ENCODE measurements at regions not wholly inside any gene's neighbourhood (a gene's known extent, or its start where the extent isn't known, plus 50 kb on each side); places are given as distances from the start of the nearest gene placed in this dataset.

- Histone ChIP-seq H3K36me3 (ENCODE audit: control insufficient read depth, low read depth, low read length) (no peaks in the 10 kb centered on the region), H3K4me1 (ENCODE audit: control insufficient read depth, low read depth, low read length) (peaks cover 7% of the 10 kb centered on the region), H3K27ac (ENCODE audit: low read length) (no peak overlapping the region), H3K9ac (ENCODE audit: low read length) (no peak overlapping the region), H3K9me3 (ENCODE audit: control insufficient read depth, low read depth, low read length) (no peaks in the 10 kb centered on the region), H3K4me3 (ENCODE audit: low read length) (no peak overlapping the region), H3K27me3 (ENCODE audit: control insufficient read depth, insufficient read depth, low read length) (no peaks in the 10 kb centered on the region)
Observed at GRCh38 chr9:86515221-86515620, 161.0 kb upstream of the TUT7 start.

- Histone ChIP-seq H3K4me3 (ENCODE audit: low read length) (no peak overlapping the region), H3K9me3 (ENCODE audit: control insufficient read depth, low read depth, low read length) (no peaks in the 10 kb centered on the region), H3K27ac (ENCODE audit: low read length) (no peak overlapping the region), H3K4me1 (ENCODE audit: control insufficient read depth, low read depth, low read length) (peaks cover 7% of the 10 kb centered on the region), H3K27me3 (ENCODE audit: control insufficient read depth, insufficient read depth, low read length) (no peaks in the 10 kb centered on the region), H3K36me3 (ENCODE audit: control insufficient read depth, low read depth, low read length) (no peaks in the 10 kb centered on the region), H3K9ac (ENCODE audit: low read length) (no peak overlapping the region)
Observed at GRCh38 chr9:86513429-86513828, 159.2 kb upstream of the TUT7 start.

GRCh38 chr9:86512929-86513328 is 158.7 kb upstream of the TUT7 start:
- H3K27me3 ChIP-seq (ENCODE audit: control insufficient read depth, insufficient read depth, low read length): no peaks in the 10 kb centered on the region
- no peaks in the 10 kb centered on the region for H3K9me3 ChIP-seq (ENCODE audit: control insufficient read depth, low read depth, low read length)
- H3K9ac ChIP-seq (ENCODE audit: low read length): no peak overlapping the region
- no peak overlapping the region for H3K27ac ChIP-seq (ENCODE audit: low read length)
- no peaks in the 10 kb centered on the region for H3K36me3 ChIP-seq (ENCODE audit: control insufficient read depth, low read depth, low read length)
- peaks cover 7% of the 10 kb centered on the region for H3K4me1 ChIP-seq (ENCODE audit: control insufficient read depth, low read depth, low read length)
- H3K4me3 ChIP-seq (ENCODE audit: low read length): no peak overlapping the region

GRCh38 chr9:86511614-86512360 is 157.6 kb upstream of the TUT7 start:
- Histone ChIP-seq H3K9me3 (ENCODE audit: control insufficient read depth, low read depth, low read length) (no peaks in the 10 kb centered on the region), H3K27me3 (ENCODE audit: control insufficient read depth, insufficient read depth, low read length) (no peaks in the 10 kb centered on the region), H3K9ac (ENCODE audit: low read length) (no peak overlapping the region), H3K4me1 (ENCODE audit: control insufficient read depth, low read depth, low read length) (peaks cover 7% of the 10 kb centered on the region), H3K4me3 (ENCODE audit: low read length) (no peak overlapping the region), H3K27ac (ENCODE audit: low read length) (no peak overlapping the region), H3K36me3 (ENCODE audit: control insufficient read depth, low read depth, low read length) (no peaks in the 10 kb centered on the region)

- Histone ChIP-seq H3K4me1 (ENCODE audit: control insufficient read depth, low read depth, low read length) (peaks cover 7% of the 10 kb centered on the region), H3K9me3 (ENCODE audit: control insufficient read depth, low read depth, low read length) (no peaks in the 10 kb centered on the region)
Observed at GRCh38 chr9:86508208-86508903, 154.1 kb upstream of the TUT7 start.

GRCh38 chr9:86507212-86507630 is 153.0 kb upstream of the TUT7 start:
- H3K9me3 ChIP-seq (ENCODE audit: control insufficient read depth, low read depth, low read length): no peaks in the 10 kb centered on the region
- no peak overlapping the region for H3K9ac ChIP-seq (ENCODE audit: low read length)
- H3K36me3 ChIP-seq (ENCODE audit: control insufficient read depth, low read depth, low read length): no peaks in the 10 kb centered on the region
- peaks cover 7% of the 10 kb centered on the region for H3K4me1 ChIP-seq (ENCODE audit: control insufficient read depth, low read depth, low read length)
- no peaks in the 10 kb centered on the region for H3K27me3 ChIP-seq (ENCODE audit: control insufficient read depth, insufficient read depth, low read length)
- no peak overlapping the region for H3K27ac ChIP-seq (ENCODE audit: low read length)
- H3K4me3 ChIP-seq (ENCODE audit: low read length): no peak overlapping the region

More at GRCh38 chr9:86508208-86508903, 154.1 kb upstream of the TUT7 start:
- Histone ChIP-seq H3K27me3 (ENCODE audit: control insufficient read depth, insufficient read depth, low read length) (no peaks in the 10 kb centered on the region), H3K27ac (ENCODE audit: low read length) (no peak overlapping the region), H3K9ac (ENCODE audit: low read length) (no peak overlapping the region), H3K36me3 (ENCODE audit: control insufficient read depth, low read depth, low read length) (no peaks in the 10 kb centered on the region), H3K4me3 (ENCODE audit: low read length) (no peak overlapping the region)

- H3K4me3 ChIP-seq (ENCODE audit: low read length): no peak overlapping the region
- no peaks in the 10 kb centered on the region for H3K27me3 ChIP-seq (ENCODE audit: control insufficient read depth, insufficient read depth, low read length)
- no peaks in the 10 kb centered on the region for H3K36me3 ChIP-seq (ENCODE audit: control insufficient read depth, low read depth, low read length)
- no peaks in the 10 kb centered on the region for H3K4me1 ChIP-seq (ENCODE audit: control insufficient read depth, low read depth, low read length)
- no peak overlapping the region for H3K27ac ChIP-seq (ENCODE audit: low read length)
- H3K9me3 ChIP-seq (ENCODE audit: control insufficient read depth, low read depth, low read length): no peaks in the 10 kb centered on the region
- H3K9ac ChIP-seq (ENCODE audit: low read length): no peak overlapping the region
Observed at GRCh38 chr9:86503942-86504341, 149.7 kb upstream of the TUT7 start.

- Histone ChIP-seq H3K9ac (ENCODE audit: low read length) (no peak overlapping the region), H3K27ac (ENCODE audit: low read length) (no peak overlapping the region), H3K9me3 (ENCODE audit: control insufficient read depth, low read depth, low read length) (no peaks in the 10 kb centered on the region), H3K27me3 (ENCODE audit: control insufficient read depth, insufficient read depth, low read length) (no peaks in the 10 kb centered on the region), H3K4me3 (ENCODE audit: low read length) (no peak overlapping the region), H3K36me3 (ENCODE audit: control insufficient read depth, low read depth, low read length) (no peaks in the 10 kb centered on the region), H3K4me1 (ENCODE audit: control insufficient read depth, low read depth, low read length) (no peaks in the 10 kb centered on the region)
Observed at GRCh38 chr9:86503314-86503713, 149.1 kb upstream of the TUT7 start.

- no peak overlapping the region for H3K27ac ChIP-seq (ENCODE audit: low read length)
- no peak overlapping the region for H3K9ac ChIP-seq (ENCODE audit: low read length)
- no peaks in the 10 kb centered on the region for H3K36me3 ChIP-seq (ENCODE audit: control insufficient read depth, low read depth, low read length)
- H3K4me1 ChIP-seq (ENCODE audit: control insufficient read depth, low read depth, low read length): no peaks in the 10 kb centered on the region
- no peaks in the 10 kb centered on the region for H3K27me3 ChIP-seq (ENCODE audit: control insufficient read depth, insufficient read depth, low read length)
- no peaks in the 10 kb centered on the region for H3K9me3 ChIP-seq (ENCODE audit: control insufficient read depth, low read depth, low read length)
- no peak overlapping the region for H3K4me3 ChIP-seq (ENCODE audit: low read length)
Observed at GRCh38 chr9:86500667-86501435, 146.6 kb upstream of the TUT7 start.

GRCh38 chr9:86500031-86500430 is 145.8 kb upstream of the TUT7 start:
- H3K27me3 ChIP-seq (ENCODE audit: control insufficient read depth, insufficient read depth, low read length): no peaks in the 10 kb centered on the region
- H3K36me3 ChIP-seq (ENCODE audit: control insufficient read depth, low read depth, low read length): no peaks in the 10 kb centered on the region
- no peak overlapping the region for H3K4me3 ChIP-seq (ENCODE audit: low read length)
- H3K4me1 ChIP-seq (ENCODE audit: control insufficient read depth, low read depth, low read length): no peaks in the 10 kb centered on the region
- H3K9me3 ChIP-seq (ENCODE audit: control insufficient read depth, low read depth, low read length): no peaks in the 10 kb centered on the region
- H3K27ac ChIP-seq (ENCODE audit: low read length): no peak overlapping the region
- H3K9ac ChIP-seq (ENCODE audit: low read length): no peak overlapping the region

- Histone ChIP-seq H3K27me3 (ENCODE audit: control insufficient read depth, insufficient read depth, low read length) (no peaks in the 10 kb centered on the region), H3K27ac (ENCODE audit: low read length) (no peak overlapping the region), H3K9ac (ENCODE audit: low read length) (no peak overlapping the region), H3K9me3 (ENCODE audit: control insufficient read depth, low read depth, low read length) (no peaks in the 10 kb centered on the region), H3K4me1 (ENCODE audit: control insufficient read depth, low read depth, low read length) (no peaks in the 10 kb centered on the region), H3K36me3 (ENCODE audit: control insufficient read depth, low read depth, low read length) (no peaks in the 10 kb centered on the region), H3K4me3 (ENCODE audit: low read length) (no peak overlapping the region)
Observed at GRCh38 chr9:86494644-86495111, 140.5 kb upstream of the TUT7 start.
